Ovary (tissue), 3 donors: ENCODE measurements at regions not wholly inside any gene's neighbourhood (a gene's known extent, or its start where the extent isn't known, plus 50 kb on each side); places are given as distances from the start of the nearest gene placed in this dataset.

Experiments
- CTCF ChIP-seq, 3 donors: fragments of 450-650 bp in 2 of 3; fragments of 200-600 bp in 1 of 3; IDR thresholded peaks; one replicate each; pipeline versions ENCODE4 v1.5.1 to v1.8.0; 2016 to 2022; ENCODE audit warnings: antibody characterized with exemption in 3 of 3, mild to moderate bottlenecking in 1 of 3
- POLR2A ChIP-seq: fragments of 450-650 bp; IDR thresholded peaks from one replicate; pipeline ENCODE4 v1.6.1; 2017; ENCODE audit warnings: antibody characterized with exemption, mild to moderate bottlenecking, moderate library complexity
- donor health status: DM: no; HTN: no; CAD: no.

- TF ChIP-seq CTCF (IDR thresholded peaks at IDR 0.05) = no peak
- no peak for TF ChIP-seq POLR2A
These were observed 151.4 kb downstream of the ICE1 start for GRCh38 chr5:5573798-5574380.
